NCI-H2171 treated with DMSO at 0.1 percent for 48 hours (cell line): ENCODE measurements at regions not wholly inside any gene's neighbourhood (a gene's known extent, or its start where the extent isn't known, plus 50 kb on each side); places are given as distances from the start of the nearest gene placed in this dataset.
"Not testable (repeated sequence)": the region's sequence is repeated elsewhere in the genome, so short reads cannot be mapped to it uniquely, and the experiment has no call there.

Experiments used
- DNase-seq: peaks from one replicate; lab custom pipeline; 2025; lab: John Stamatoyannopoulos, UW

DNA sequence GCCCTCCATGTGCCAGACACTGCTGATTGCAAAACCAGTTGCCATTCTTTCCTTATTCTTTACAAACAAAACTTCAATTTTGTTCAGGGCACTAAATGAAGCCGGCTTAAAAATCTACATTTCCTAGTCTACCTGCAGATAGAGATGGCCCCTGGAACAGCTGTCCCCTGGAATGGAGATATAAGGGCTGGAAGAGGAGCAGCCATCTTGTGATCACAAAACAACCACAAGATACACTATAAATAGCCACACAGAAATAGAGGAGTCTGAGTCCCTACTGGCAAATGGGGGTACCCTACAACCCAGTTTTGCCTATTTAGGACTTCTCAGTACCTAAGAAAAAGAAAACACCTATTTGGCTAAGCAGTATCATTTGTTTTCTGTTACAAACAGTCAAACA lies 115.9 kb upstream of the BEND6 start:
- no peak for DNase-seq

DNA sequence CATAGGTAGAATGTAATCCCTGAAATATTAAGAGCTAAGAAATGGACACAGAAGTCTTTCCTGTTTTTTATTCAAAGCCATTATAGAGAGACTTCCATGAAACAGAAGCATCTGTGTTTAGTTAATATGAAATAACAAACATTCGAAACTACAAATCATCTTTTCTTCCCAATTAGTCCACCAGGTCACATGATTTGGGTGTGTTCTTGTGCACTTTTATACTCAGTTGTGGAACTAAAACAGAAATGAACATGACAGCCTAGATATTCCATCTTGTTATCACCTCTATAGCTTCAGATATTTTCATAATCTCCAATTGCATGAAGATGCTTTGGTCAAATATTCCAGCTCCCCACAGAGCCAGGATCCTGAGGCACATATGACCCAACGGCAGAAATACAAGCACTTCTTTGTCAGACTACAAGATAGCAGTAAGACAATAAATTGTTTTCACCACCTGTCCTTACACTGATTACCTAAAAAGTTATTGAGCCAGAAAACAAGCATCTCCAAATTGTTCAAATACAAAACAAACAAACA lies 116.8 kb upstream of the BEND6 start:
- DNase-seq, result no peak

DNA sequence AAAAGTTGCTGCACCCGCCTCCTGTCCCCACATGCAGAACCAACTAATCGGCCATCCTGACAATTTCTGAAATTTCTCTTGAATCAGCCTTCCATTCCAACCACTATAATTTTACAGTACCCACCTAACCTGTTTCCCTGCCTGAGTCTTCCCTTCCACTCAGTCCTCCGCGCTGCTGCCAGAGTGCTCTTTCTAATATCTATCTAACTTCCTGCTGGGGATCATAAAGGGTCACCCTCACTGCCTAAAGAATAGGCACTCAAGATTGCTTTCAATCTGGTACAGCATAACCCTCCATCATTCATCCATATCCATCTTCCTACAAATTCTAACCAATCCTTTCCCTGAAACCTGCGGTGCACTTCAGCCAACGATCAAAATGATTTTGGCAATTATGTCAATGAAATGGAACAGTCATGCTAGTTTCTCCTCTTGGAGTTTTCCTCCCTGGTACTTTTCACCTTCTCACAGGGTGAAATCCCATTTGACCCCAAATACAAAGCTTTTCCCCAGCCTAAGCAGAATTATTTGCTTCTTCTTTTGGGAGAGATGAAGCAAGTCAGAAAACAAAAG lies 117.5 kb upstream of the BEND6 start:
- no peak for DNase-seq

DNA sequence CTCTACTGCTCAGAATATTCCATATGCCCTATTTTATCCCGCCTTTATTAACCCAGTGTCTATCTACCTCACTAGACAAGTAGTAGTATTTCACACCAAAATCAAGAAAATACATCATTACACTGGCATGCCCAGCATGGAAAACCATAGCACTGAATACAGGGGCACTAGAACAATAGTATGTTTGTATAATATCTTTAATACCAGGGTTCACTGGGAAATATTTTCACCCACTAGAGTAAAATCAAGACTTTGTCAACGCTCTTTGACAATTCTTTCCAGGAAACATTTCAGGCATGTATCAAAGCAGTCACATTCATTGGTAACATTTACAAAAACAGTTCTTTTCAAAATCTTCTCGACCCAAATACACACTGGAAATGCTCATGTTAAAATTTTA lies 119.3 kb upstream of the BEND6 start:
- DNase-seq, result no peak

DNA sequence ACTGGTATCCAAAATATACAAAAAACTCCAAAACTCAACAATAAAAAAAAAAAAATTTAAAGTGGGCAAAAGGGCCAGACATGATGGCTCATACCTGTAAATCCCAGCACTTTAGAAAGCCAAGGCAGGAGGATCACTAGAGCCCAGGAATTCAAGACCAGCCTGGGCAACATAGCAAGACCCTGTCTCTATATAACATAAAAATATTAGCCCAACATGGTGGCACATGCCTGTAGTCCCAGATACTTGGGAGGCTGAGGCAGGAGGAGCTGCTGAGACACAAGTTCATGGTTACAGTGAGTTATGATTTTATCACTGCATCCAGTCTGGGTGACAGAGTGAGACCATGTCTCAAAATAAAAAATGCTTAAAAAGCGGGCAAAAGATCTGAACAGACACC lies 121.0 kb upstream of the BEND6 start:
- DNase-seq, result no peak

DNA sequence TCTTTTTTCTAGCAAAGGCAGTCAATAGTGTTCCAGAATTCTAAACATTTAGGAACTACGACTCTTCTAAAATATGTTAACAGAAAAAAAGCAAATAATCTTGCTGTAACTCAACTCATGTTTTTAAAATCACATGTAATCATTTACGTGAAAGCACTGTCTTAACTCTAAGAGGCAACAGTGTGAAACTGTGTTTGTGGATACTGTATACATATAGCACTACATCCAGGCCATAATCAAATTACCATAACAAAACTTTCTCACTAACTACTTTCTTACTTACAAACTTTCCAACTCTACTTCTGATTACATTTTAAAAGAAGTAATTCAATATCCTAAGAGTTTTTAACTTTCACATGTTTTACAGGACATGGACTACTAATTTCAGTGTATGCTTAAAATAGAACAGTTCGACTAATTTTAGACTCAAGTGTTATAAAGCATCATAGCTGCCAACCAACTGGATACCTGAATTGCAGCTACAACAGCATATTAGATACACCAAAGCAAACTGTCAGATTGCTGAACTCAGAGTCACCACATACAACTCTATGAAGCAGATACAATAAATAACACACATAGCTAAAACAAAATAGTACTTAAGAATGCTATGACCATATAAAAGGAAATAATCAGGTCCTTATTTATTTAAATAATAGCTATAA lies 121.6 kb upstream of the BEND6 start:
- DNase-seq, result no peak

DNA sequence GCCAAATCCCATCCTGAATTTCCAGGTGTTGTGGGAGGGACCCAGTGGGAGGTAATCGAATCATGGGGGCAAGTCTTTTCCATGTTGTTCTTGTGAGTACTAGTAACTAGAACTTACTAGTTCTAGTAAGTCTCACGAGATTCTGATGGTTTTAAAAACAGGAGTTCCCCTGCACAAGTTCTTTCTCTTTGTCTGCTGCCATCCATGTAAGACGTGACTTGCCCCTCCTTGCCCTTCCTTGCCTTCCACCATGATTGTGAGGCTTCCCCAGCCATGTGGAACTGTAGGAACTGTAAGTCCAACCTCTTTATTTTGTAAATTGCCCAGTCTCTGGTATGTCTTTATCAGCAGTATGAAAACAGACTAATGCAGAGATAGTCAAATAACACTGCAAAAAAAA lies 122.7 kb upstream of the BEND6 start:
- DNase-seq, result no peak

DNA sequence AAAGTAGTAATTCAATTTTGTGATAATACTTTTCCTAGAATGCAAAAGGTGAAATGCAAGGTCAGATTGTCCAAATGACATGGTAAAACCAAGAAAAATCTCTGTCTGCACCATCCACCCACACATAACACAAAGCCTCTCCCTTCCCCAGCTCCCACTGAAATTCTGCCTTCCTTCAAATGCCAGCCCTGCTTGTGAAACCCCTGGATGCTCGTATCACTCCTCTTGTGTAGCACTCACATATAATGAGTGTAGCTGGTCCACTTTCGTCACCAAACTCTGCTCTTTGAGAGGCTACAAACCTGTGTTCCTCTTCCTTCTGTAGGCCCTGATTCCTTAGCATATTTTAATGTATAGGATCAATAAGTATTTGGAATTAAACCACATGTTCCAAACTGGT lies 123.6 kb upstream of the BEND6 start:
- no peak for DNase-seq

DNA sequence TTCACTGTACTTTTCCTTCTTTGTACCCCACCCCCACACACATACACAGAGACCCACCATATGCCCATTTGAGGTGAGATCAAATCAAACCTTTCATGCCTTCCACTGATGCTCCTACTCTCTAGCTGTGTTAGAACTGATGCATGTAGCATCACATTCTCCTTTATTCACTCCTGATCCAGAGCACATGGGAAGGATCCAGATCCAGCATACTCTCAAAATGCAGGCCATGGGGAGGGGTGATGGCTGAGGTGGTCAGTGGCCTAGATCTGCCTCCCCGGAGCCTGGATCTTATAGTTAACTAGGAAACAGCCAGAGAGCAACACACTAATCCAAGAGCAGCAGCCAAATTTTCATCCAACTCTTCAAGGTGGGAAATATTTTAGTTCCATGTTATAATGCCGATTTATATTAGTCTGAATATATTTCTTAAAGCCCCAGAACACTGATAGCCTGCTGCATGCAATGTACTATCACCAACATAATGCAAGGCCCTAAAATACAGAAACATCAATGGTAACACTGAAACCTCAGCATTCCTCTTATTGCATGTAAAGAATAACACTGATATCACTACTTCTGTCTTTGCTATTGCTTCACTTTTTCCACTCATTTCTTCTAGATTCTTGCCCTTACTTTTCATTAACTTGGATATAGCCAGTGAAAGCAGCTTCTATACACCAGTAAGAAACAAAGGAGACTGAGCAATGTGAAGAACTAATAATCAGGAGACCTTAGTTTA lies 126.8 kb upstream of the BEND6 start:
- no peak for DNase-seq

DNA sequence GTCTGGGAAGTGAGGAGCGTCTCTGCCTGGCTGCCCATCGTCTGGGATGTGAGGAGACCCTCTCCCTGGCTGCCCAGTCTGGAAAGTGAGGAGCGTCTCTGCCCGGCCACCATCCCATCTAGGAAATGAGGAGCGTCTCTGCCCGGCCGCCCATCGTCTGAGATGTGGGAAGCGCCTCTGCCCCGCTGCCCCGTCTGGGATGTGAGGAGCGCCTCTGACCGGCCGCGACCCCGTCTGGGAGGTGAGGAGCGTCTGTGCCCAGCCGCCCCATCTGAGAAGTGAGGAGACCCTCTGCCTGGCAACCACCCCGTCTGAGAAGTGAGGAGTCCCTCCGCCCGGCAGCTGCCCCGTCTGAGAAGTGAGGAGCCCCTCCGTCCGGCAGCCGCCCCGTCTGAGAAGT lies 130.5 kb upstream of the BEND6 start:
- not testable (repeated sequence) for DNase-seq

DNA sequence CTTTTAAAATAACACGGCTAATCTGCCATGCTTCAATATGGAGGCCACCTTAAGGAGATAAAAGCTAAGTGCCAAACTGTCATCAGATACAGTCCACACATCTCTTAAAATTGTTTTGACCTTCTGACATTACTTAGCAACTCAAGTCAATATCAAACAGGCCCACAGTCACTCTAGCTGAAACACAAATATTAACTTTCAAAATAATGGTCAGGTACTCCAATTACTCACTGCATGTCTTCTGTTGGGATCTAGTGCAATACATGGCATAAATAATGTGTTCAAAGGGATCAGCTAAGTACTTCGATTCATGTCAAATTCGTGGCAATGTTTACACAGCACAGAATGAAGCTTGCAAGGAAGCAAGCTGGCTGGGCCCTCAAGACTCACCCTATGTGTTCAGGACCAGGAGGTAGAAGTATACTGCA lies 133.9 kb upstream of the BEND6 start:
- no peak for DNase-seq

DNA sequence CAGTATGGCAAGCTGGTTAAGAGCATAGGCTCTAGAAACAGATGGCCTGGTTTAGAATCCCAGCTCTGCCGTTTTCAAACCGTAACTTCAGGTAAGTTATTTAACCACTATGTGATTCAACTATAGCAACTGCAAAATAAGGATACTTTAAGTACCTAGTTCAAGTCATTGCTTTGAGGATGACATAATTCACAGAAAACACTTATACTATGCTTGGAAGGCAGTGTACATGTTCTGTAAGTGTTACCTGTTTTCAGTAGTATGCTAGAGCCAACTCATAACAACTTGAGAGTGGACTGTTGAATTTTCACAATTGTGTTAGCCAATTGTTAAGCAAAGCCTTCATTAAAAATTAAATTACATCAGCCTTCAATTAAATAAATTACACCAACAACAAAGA lies 134.8 kb upstream of the BEND6 start:
- DNase-seq, result peak; percentile 37

DNA sequence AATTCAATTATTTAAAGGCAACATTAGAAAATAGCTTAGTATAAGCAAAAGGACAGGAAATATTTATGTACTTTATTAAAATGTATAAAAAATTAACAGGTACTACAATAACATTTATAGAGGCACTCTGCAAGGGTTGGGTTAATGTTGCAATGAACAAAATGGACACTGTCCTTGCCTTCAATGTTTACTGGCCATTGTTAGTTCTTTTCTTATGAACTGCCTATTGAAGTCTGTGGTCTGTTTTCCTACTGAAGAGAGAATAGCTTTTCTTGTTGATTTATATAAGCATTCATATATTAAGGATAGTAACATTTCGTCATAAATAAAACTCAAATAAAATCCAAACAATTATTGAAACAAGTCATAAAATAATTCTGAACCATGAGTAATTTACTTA lies 135.3 kb upstream of the BEND6 start:
- DNase-seq, result no peak

DNA sequence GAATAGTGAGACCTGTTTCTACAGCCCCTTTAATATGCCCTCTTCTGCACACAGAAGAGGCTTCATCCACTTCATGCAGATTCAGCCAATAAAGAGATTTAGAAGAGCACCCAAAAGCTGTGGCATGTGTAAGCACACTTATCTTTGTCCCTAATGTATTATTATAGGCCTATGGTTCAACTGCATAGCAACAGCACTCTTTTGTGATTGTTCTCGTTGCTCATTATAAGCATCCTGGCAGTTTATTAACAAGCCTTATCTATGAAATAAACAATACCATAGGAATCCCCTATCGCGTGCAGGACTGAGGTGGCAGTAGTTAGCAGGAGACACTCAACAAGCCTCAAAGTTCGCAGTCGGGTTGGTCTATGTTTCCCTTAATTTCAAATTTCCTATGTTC lies 138.5 kb upstream of the BEND6 start:
- DNase-seq, result no peak

DNA sequence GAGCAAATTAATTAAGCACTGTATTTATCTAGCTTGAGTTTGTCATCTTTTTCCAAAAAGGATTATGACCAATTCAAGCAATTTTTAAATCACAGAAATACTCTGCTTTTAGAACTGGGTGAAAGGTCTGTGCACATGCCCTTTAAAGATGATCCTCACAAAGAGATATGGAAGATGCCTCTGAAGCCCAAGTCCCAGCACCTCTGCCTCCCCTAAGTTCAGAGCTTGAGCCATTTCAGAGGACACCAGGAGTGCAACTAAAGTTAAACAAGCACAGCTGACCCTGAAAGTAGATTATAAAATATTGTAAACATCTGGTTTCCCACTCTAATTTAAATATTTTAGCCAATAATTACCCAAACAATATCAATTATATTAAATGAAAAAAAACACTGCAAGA lies 139.5 kb upstream of the BEND6 start:
- no peak for DNase-seq

DNA sequence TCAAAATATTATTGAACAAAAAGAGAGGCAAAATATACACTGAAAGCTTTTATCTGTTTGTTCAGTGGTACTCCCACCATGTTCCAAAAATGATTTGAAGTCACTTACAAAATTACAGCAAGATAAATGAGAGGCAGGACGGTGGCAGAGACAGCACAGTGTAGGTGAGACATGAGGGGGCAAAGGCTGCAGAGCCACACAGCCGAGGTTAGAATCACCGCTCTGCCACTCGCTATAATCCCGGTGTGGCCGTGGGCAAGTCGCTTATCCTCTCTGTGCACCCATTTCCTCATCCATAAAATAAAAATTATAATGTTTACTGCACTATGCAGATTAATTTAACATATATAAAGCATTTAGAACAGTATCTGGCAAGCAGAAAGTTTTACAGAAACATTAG lies 140.1 kb upstream of the BEND6 start:
- no peak for DNase-seq

DNA sequence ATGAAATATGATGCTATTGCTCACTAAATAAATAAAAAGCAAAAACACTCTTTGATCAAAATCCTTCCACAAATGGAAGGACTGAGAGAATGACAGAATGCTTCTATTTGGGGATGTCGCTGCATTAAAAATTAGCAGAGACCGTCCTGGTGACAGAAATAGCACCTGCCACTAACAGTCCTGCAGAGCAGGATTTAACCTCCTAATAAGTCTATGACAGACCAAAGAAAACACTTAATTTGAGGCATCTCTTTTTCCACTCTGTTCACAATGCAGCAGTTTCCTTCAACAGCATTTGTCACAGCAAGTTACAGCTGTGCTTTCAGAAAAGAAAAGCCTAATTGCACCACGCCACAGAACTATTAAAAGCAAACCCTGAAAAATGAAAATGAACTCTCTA lies 140.6 kb upstream of the BEND6 start:
- DNase-seq, result no peak

DNA sequence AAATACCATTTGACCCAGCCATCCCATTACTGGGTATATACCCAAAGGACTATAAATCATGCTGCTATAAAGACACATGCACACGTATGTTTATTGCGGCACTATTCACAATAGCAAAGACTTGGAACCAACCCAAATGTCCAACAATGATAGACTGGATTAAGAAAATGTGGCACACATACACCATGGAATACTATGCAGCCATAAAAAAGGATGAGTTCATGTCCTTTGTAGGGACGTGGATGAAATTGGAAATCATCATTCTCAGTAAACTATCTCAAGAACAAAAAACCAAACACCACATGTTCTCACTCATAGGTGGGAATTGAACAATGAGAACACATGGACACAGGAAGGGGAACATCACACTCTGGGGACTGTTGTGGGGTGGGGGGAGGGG lies 142.1 kb upstream of the BEND6 start:
- not testable (repeated sequence) for DNase-seq

DNA sequence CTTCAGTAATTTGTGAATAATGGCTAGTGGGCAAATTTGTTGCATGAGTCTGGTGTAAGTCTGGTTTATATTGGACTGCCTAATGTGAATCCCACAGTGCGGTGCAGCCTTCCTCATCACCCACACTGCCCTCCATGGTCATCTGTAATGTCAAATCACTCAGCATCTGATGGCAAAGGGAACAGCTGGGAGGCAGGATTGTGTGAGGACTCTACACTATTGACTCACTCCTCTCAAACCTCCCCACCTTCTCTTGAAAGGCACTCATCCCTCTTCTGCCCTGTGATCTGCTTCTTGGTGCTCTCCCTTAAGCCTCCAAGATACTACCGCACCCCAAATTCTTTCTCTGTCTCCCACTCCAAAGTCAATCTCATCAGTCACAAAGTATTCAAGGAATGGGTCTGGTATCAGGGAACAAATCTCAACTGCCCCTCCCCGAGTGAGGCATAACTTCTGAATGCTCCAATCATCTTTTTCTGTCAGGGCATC lies 146.0 kb upstream of the BEND6 start:
- peak; percentile 62 for DNase-seq

DNA sequence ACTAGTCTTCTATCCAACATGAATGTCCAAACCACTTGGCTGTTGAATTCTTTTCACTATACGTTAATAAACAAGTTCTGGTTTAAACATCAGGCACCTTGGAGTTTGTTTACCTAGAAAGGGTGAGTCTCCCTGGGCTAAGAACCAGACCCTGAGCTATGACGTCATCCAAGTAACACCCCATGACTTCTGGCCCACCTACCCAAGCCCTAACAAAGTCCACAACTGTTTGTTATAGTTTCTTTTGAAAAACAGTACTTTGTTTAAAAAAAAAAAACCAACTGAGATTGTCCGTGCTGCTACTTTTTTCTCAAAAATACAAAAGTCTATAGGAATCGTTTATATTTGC lies 146.9 kb upstream of the BEND6 start:
- DNase-seq, result no peak

DNA sequence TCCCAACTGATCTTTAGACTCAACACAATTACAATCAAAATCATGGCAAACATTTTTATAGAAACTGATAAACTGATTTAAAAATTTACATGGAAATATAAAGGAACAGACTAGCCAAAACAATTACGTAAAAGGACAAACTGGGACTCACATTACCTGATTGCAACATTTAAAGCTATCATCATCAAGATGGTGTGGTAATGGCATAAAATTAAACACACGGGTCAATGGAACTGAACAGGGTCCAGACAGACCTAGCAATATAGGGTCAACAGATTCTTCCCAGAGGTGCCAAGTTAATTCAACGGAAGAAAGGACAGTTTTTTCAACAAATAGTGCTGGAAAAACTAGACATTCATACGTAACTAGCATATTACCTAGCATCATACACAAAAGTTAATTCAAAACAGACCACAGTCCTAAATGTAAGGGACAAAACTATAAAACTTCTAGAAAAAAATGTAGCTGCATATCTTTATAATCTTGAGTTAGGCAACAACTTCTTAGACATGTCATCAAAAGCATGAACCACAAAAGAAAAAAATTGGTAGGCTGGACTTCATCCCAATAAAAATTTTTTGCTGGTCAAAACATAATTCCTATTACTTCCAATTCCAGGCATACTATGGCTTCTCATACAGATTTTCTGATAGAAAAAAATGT lies 147.4 kb upstream of the BEND6 start:
- no peak for DNase-seq

DNA sequence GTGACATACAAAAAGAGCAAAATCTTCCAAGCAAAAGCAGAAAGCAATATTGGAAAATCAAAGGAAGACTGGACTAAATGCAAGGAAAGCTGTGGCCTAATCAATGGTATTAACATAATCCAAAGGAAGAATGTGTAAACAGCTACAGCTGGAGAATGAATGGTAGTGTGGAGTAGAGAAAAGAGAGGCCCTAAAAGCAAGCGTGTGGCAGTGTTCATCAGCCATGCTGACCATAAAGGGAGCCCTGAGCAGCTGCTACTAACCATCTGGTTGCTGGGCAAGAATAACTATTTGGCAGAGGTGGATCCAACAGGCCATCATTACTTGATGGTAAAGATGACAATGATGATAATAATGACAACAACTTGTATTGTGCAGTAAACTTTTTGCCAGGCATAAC lies 148.5 kb upstream of the BEND6 start:
- DNase-seq, result peak; percentile 28

DNA sequence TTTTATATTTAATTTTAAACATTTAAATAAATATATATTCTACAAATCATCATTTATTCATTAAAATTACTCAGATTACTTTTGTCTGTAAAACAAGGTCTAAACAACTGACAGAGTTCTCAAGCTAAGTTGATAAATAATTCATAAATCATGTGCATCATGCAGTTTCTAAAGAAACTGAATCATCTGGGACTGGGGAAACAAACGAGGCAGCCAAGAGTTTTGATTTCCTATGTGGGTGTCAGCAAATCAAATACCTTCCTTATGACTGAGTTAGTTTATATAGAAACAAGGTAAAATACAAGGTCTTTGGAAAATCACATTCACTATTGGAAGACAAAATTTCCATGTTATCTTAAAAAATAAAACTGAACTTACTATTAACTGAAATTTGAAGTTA lies 149.9 kb upstream of the BEND6 start:
- no peak for DNase-seq
